Sigmoid colon (tissue), 4 donors: ENCODE measurements at regions not wholly inside any gene's neighbourhood (a gene's known extent, or its start where the extent isn't known, plus 50 kb on each side); places are given as distances from the start of the nearest gene placed in this dataset.

Experiments
- EP300 ChIP-seq, 4 donors: sonication (generic); formaldehyde crosslinking; IDR thresholded peaks; one replicate each; pipeline ENCODE4 v1.6.1; 2017; ENCODE audit warnings: antibody characterized with exemption in 4 of 4
- POLR2A ChIP-seq, 2 donors: fragments of 450-650 bp; IDR thresholded peaks; one replicate each; pipeline ENCODE4 v1.6.1; 2016; ENCODE audit warnings: antibody characterized with exemption in 2 of 2, mild to moderate bottlenecking in 2 of 2, moderate library complexity in 2 of 2
- POLR2AphosphoS5 ChIP-seq, 4 donors: sonication (generic); formaldehyde crosslinking; IDR thresholded peaks; one replicate each; pipeline ENCODE4 v1.6.1; 2017; ENCODE audit warnings: antibody characterized with exemption in 4 of 4
- TF ChIP-seq, protein P1 (sequence below), 4 experiments: fragments of 450-650 bp in 3 of 4; fragments of 200-600 bp in 1 of 4; IDR thresholded peaks; one replicate each; pipeline ENCODE4 v1.5.1; 2016 to 2019; ENCODE audit warnings: antibody characterized with exemption in 4 of 4, mild to moderate bottlenecking in 3 of 4, moderate library complexity in 2 of 4

DNA sequence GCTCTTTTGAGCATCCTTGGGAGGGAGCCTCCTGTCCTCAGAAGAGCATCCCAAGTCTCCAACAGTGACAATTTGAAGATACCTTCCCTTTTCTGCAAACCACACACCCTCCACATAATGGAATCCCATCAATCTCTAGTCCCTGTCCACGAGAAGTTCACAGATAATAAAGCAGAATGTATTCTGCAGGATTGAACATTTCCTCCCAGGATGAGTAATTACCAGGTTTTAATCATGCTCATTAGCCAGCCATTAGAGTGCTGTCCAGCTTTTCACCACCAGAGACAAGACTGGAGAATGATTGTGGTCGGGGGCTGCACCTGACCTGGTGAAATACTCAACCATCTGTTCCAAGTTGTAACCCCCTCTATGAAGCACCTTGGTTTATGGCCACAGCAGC is 958.6 kb downstream of the KCNMA1 start:
- TF ChIP-seq POLR2AphosphoS5 (IDR thresholded peaks at IDR 0.05) (no peak), POLR2A (IDR thresholded peaks at IDR 0.05) (no peak), EP300 (IDR thresholded peaks at IDR 0.05) (no peak)
- TF ChIP-seq, protein P1, sequence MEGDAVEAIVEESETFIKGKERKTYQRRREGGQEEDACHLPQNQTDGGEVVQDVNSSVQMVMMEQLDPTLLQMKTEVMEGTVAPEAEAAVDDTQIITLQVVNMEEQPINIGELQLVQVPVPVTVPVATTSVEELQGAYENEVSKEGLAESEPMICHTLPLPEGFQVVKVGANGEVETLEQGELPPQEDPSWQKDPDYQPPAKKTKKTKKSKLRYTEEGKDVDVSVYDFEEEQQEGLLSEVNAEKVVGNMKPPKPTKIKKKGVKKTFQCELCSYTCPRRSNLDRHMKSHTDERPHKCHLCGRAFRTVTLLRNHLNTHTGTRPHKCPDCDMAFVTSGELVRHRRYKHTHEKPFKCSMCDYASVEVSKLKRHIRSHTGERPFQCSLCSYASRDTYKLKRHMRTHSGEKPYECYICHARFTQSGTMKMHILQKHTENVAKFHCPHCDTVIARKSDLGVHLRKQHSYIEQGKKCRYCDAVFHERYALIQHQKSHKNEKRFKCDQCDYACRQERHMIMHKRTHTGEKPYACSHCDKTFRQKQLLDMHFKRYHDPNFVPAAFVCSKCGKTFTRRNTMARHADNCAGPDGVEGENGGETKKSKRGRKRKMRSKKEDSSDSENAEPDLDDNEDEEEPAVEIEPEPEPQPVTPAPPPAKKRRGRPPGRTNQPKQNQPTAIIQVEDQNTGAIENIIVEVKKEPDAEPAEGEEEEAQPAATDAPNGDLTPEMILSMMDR (IDR thresholded peaks at IDR 0.05): no peak
